Coronary artery (tissue), 2 donors: ENCODE measurements at regions not wholly inside any gene's neighbourhood (a gene's known extent, or its start where the extent isn't known, plus 50 kb on each side); places are given as distances from the start of the nearest gene placed in this dataset.

Experiments
- DNase-seq: peaks from one replicate; pipeline ENCODE4 v3.0.0-alpha.2; 2017; ENCODE audit warnings: low spot score
- H3K27ac ChIP-seq, 2 donors: fragments of 200-600 bp; sonication (generic); one replicate each; pipeline ENCODE4 v1.5.1; 2016 to 2019
- H3K4me3 ChIP-seq: fragments of 200-600 bp; sonication (generic); 2 replicates; pipeline ENCODE4 v1.5.1; 2016; ENCODE audit warnings: mild to moderate bottlenecking, moderate library complexity
- CTCF ChIP-seq: fragments of 200-600 bp; sonication (generic); IDR thresholded peaks from one replicate; pipeline ENCODE4 v1.5.1; 2019; ENCODE audit warnings: antibody characterized with exemption

- no peak for TF ChIP-seq CTCF
- H3K27ac ChIP-seq: no peak overlapping the region
- H3K4me3 ChIP-seq: no peak overlapping the region
- no peak for DNase-seq
Measured at GRCh38 chr5:101517795-101518194, 614.7 kb upstream of the ST8SIA4 start.

- Histone ChIP-seq H3K4me3 (no peak overlapping the region), H3K27ac (no peak overlapping the region)
- no peak for TF ChIP-seq CTCF
- no peak for DNase-seq
Measured at GRCh38 chr5:101515721-101516120, 612.6 kb upstream of the ST8SIA4 start.

- no peak for DNase-seq
- H3K27ac ChIP-seq: no peak overlapping the region
- H3K4me3 ChIP-seq: no peak overlapping the region
- TF ChIP-seq CTCF: no peak
Measured at GRCh38 chr5:101505891-101506570, 602.9 kb upstream of the ST8SIA4 start.

- no peak for DNase-seq
- TF ChIP-seq CTCF: no peak
- no peak overlapping the region for H3K4me3 ChIP-seq
Measured at GRCh38 chr5:101482931-101483330, 579.8 kb upstream of the ST8SIA4 start.

GRCh38 chr5:101473483-101473882, 570.4 kb upstream of the ST8SIA4 start:
- no peak for DNase-seq
- no peak for TF ChIP-seq CTCF
- Histone ChIP-seq H3K27ac (no peak overlapping the region), H3K4me3 (no peak overlapping the region)

More at GRCh38 chr5:101482931-101483330, 579.8 kb upstream of the ST8SIA4 start:
- H3K27ac ChIP-seq: no peak overlapping the region

GRCh38 chr5:101461455-101461854, 558.4 kb upstream of the ST8SIA4 start:
- TF ChIP-seq CTCF: no peak
- DNase-seq: no peak
- Histone ChIP-seq H3K4me3 (no peak overlapping the region), H3K27ac (no peak overlapping the region)

- no peak for TF ChIP-seq CTCF
- Histone ChIP-seq H3K4me3 (no peak overlapping the region), H3K27ac (no peak overlapping the region)
- no peak for DNase-seq
Measured at GRCh38 chr5:101458587-101458986, 555.5 kb upstream of the ST8SIA4 start.
